Upper lobe of left lung (tissue), 4 donors: ENCODE measurements at regions not wholly inside any gene's neighbourhood (a gene's known extent, or its start where the extent isn't known, plus 50 kb on each side); places are given as distances from the start of the nearest gene placed in this dataset.

ENCODE experiments used
- CTCF ChIP-seq, 6 experiments: fragments of 450-650 bp in 4 of 6; fragments of 200-600 bp in 2 of 6; sonication (generic) in 2 of 6; IDR thresholded peaks; one replicate each; pipeline ENCODE4 v1.5.1; 2016 to 2019; ENCODE audit warnings: antibody characterized with exemption in 6 of 6
- POLR2A ChIP-seq, 4 donors: fragments of 450-650 bp; IDR thresholded peaks; one replicate each; pipeline ENCODE4 v1.5.1; 2016 to 2017; ENCODE audit warnings: antibody characterized with exemption in 4 of 4, mild to moderate bottlenecking in 2 of 4

DNA sequence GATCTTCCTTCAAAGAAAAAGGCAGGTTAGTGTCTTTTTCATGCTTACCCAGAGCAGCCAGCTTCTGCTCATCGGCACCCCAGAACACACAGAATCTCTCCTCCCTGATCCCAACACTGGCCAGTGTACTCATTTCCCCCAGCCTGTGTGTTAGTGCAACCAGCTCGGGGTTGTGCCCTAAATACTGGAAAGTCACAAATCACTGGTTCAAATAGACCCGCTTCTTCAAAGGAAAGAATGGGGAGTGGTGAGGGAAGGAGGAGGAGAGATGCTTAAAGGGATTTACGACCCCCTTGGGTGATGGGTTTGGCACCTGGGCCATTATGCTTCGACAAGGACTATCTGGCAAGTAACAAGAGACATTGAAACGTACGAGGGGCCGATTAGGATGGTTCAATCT lies 114.0 kb downstream of the FOXB1 start:
- TF ChIP-seq CTCF (IDR thresholded peaks at IDR 0.05): no peak
- no peak for TF ChIP-seq POLR2A (IDR thresholded peaks at IDR 0.05)
